ENCODE measurements at regions not wholly inside any gene's neighbourhood (a gene's known extent, or its start where the extent isn't known, plus 50 kb on each side); places are given as distances from the start of the nearest gene placed in this dataset.

DNA sequence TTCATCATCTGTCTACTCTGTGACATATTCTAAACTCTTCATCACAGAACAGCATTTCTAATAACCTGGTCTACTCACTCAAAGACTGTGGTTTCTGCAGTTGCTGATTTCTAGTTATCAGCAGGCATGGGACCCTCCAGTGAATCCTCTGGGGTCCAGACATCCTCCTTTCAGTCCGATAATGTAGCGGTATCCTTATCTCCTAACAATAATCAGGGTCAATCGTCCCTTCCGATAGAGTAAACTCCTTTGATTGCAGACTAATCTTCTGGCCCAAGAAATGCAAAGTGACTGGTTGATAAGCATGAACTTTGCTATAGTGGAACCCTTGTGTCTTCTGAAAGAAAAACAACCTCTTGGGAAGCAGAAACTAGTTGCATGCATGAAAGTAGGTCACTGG, 1209.8 kb upstream of the CELF2 start:
- TF ChIP-seq, protein P1, sequence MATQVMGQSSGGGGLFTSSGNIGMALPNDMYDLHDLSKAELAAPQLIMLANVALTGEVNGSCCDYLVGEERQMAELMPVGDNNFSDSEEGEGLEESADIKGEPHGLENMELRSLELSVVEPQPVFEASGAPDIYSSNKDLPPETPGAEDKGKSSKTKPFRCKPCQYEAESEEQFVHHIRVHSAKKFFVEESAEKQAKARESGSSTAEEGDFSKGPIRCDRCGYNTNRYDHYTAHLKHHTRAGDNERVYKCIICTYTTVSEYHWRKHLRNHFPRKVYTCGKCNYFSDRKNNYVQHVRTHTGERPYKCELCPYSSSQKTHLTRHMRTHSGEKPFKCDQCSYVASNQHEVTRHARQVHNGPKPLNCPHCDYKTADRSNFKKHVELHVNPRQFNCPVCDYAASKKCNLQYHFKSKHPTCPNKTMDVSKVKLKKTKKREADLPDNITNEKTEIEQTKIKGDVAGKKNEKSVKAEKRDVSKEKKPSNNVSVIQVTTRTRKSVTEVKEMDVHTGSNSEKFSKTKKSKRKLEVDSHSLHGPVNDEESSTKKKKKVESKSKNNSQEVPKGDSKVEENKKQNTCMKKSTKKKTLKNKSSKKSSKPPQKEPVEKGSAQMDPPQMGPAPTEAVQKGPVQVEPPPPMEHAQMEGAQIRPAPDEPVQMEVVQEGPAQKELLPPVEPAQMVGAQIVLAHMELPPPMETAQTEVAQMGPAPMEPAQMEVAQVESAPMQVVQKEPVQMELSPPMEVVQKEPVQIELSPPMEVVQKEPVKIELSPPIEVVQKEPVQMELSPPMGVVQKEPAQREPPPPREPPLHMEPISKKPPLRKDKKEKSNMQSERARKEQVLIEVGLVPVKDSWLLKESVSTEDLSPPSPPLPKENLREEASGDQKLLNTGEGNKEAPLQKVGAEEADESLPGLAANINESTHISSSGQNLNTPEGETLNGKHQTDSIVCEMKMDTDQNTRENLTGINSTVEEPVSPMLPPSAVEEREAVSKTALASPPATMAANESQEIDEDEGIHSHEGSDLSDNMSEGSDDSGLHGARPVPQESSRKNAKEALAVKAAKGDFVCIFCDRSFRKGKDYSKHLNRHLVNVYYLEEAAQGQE (IDR thresholded peaks at IDR 0.05; ENCODE audit: low read depth) = no peak
- TF ChIP-seq CREB1 (IDR thresholded peaks at IDR 0.05; ENCODE audit: low read depth) (no peak), TEAD4 (IDR thresholded peaks at IDR 0.05) (no peak)
